DOHH2 (cell line): ENCODE measurements at regions not wholly inside any gene's neighbourhood (a gene's known extent, or its start where the extent isn't known, plus 50 kb on each side); places are given as distances from the start of the nearest gene placed in this dataset.

Source experiments
- CTCF ChIP-seq: fragments of 200-600 bp; sonication (generic); IDR thresholded peaks from one replicate; pipeline ENCODE4 v1.5.1; 2014; ENCODE audit warnings: antibody characterized with exemption, mild to moderate bottlenecking, low read depth, low read length; ENCODE audit not compliant: poor library complexity, severe bottlenecking
- EZH2phosphoT487 ChIP-seq: fragments of 200-600 bp; sonication (generic); IDR thresholded peaks from 2 replicates; pipeline ENCODE4 v1.6.1; 2017; ENCODE audit warnings: borderline replicate concordance, mild to moderate bottlenecking, antibody characterized with exemption, low read length, moderate library complexity, mixed read lengths

GRCh38 chr6:28638787-28639430 lies 113.2 kb downstream of the GPX5 start:
- no peak for TF ChIP-seq CTCF
- TF ChIP-seq EZH2phosphoT487 = no peak
